Activated T-cell treated with anti-CD3 and anti-CD28 coated beads, Interleukin-2, amount 50 U/mL, for 1 hour (primary cell): ENCODE measurements at regions not wholly inside any gene's neighbourhood (a gene's known extent, or its start where the extent isn't known, plus 50 kb on each side); places are given as distances from the start of the nearest gene placed in this dataset.
"Not testable (repeated sequence)": the region's sequence is repeated elsewhere in the genome, so short reads cannot be mapped to it uniquely, and the experiment has no call there.

Experiments used
- DNase-seq: peaks from one replicate; pipeline ENCODE4 v3.0.0-alpha.2; 2020

DNA sequence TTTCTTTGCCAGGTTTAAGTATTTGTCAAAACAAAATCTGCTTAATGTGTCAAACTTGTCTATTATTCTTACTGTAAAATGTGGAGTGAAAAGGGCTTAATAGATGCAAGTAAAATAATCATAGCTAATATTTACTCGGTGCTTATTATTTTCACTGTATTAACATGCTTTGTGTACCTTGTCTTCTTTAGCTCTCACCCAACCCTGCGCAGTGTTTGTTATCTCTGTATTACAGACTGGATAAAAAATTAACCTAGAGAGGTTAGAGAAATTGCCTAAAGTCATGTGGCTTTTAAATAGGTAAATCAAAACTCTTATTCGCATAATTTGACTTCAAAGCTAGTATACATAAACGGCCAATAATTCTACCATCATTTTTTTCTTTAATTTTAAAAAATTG, 1864.8 kb downstream of the MAT2B start:
- DNase-seq: no peak

DNA sequence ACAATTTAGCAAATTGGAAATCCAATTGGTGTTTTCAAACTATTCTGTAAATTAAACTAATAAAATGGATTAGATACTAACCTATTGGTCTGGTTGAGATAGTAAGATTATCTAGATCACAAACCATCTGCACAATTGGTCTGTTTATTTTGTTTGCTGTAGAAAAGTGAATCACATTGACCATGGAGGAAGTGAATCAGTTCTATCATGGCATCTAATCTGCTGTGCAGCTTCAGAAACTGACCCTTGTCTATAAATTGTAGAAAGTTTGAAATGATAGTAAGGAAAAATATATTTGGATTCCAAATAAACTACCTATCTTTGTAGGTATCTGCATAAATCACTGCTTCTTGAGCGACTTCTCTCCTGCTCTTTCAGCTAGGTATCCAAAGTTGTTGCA, 1865.4 kb downstream of the MAT2B start:
- no peak for DNase-seq

DNA sequence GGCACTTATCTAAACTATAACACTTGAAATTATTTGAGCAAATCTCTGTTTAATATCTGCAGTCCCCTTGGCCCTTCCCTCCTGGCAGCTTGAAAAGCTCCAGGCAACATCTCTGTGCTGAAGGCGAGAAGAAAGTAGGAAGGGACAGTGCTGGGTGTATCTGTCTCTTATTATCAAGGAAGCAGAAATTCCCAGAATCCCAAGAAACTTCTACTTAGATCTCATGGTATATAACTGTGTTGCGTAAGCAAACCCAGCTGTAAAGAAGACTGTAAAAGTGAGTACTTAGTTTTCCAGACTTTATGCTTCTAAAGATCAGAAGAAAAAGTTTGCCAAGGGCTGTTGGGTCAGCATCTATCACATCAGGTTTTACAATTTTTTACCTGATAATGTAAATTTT, 1869.8 kb downstream of the MAT2B start:
- no peak for DNase-seq

- DNase-seq: no peak
Measured at GRCh38 chr5:165393839-165394238, 1888.4 kb downstream of the MAT2B start.

DNA sequence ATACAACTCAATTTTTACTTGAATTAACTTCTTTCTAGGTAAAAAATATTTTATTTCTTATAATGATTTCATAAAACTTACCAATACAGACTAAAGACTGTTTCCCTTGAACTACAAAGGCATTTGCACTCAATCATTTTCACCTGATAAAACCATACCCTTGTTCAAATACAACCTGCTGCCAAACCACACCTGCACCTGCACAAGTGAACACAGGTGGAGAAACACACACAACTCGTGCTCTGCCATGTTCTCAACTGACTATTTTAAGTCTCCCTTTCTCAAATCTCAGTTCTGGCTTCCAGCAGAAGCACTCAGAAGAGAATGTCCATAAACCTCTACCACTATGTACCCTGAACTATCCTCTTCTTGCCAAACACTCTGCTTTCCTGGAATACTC, 1892.1 kb downstream of the MAT2B start:
- DNase-seq: no peak

DNA sequence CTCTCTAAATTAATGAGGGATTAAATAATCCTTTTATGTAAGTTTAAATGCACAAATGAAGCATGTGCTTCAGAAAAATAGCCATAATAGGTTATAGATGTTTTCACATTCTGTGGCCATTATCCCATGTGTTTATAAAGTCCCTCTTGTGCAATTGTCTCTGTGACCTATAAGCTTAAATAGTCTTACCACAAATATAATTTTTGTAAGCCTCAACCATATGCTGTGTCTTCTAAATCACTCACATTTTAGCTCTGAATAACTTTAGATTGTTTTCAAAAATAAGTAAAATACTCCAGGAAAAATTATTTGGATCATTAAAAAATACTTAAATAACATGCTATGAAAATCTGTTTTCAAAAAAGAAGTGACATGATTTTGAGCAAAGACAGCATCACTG, 1894.7 kb downstream of the MAT2B start:
- DNase-seq: no peak

DNA sequence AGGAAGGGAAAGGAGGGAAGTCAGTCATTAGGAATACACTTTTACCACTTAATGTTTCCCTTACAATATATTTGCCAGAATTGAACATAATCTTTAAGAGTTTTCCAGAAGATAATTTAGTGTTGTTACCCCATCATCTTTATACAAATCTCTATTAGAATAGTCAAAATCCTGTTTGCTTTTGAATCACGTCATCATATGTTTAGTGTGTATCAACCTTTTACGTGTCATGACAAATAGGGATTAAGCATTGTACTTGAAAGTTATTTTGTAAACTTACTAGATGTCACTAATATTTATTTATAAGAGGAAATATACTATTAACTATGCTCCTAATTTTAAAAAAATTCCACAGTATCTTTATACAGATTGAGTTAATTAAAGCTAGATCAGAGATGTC, 1899.5 kb downstream of the MAT2B start:
- no peak for DNase-seq

DNA sequence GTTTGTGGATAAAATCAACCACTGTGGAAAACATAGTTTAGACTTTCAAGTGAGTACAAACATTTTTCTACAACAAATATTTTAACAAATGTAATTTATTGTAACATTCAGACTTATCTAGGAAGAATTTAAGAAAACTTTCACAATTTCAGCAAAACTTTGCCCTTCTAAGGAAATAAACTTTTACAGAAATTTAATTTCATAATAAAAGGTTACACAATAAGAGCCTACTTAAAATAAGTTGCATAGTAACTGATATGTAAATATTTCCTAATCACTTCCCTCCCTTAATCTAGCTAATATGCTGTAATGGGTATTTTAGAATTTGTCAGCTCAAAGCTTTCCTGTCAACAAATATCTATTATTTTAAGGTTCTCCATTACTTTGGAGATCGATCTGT, 1899.9 kb downstream of the MAT2B start:
- no peak for DNase-seq

DNA sequence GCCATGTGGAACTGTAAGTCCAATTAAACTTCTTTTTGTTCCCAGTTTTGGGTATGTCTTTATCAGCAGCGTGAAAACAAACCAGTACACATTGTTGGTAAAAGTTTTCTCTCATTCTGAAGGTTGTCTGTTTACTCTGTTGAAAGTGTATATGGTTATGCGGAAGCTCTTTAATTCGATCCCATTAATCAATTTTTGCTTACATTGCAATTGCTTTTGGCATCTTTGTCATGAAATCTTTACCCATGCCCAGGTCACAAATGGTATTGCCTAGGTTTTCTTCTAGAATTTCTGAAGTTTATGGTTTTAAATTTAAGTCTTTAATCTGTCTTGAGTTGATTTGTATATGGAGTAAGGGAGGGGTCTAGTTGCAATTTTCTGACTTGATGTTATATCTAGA, 1901.9 kb downstream of the MAT2B start:
- DNase-seq: no peak

GRCh38 chr5:165410476-165410875, 1905.1 kb downstream of the MAT2B start:
- no peak for DNase-seq

DNA sequence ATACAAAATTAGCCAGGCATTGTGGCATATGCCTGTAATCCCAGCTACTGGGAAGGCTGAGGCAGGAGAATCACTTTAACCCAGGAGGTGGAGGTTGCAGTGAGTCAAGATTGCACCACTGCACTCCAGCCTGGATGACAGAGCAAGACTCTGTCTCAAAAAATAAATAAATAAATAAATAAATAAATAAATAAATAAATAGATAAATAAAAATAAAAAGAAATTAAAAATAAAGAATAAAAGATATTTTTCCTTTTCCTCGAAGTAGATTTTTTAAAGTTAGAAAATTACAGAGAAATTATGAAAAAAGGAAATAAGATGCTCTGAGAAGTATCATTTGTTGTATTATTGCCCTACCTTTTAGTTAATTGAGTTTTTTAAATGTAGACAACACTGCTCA, 1906.1 kb downstream of the MAT2B start:
- DNase-seq: not testable (repeated sequence)

DNA sequence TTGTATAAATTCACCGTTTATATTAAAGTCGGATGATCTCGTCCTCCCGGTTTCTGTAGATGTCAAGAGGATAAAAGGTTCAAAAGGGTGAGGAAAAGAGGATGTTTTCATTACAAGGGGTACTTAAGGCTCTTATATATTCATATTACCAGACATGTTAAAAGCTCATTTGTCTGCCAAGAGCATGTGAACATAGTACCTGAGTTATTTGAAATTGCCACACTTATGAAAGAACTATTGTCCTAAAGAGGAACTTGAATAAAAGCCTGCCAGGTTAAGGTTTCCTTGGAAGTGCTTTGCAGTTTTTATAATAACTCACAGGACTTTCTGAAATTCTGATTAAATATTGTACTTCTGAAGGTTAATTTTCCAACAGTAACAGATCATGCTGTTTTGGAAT, 1915.1 kb downstream of the MAT2B start:
- DNase-seq: no peak

GRCh38 chr5:165423697-165424299, 1918.4 kb downstream of the MAT2B start:
- no peak for DNase-seq

- no peak for DNase-seq
Measured at GRCh38 chr5:165425594-165425993, 1920.2 kb downstream of the MAT2B start.

- no peak for DNase-seq
Measured at GRCh38 chr5:165448753-165449152, 1943.3 kb downstream of the MAT2B start.

DNA sequence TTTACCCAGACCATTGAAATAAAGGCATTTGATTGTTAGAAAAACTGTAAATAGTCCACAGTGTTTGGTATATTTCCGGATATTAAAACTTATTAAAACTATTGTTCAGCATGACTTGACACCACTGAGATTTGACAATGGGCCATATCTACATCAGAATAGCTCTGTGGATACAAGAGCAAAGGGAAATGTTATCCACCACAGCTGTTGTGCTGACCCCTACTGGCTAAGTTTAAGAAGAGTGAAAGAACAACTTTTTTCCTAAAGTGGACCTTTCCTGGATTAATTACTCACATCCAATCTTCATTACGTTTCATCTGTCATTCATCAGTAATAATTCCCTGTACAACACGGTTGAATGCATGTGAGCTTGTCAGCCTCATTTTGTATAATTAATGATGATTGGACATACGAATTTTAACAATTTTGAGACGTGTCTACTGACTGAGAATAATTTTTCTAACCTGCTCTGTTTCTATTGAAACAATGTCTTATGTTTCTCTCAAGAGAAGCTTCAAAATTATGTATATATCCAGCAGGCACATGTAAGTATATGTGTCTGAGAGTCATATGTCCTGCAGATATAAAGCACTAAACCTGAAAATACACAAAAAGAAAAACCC, 1952.6 kb downstream of the MAT2B start:
- DNase-seq: no peak

DNA sequence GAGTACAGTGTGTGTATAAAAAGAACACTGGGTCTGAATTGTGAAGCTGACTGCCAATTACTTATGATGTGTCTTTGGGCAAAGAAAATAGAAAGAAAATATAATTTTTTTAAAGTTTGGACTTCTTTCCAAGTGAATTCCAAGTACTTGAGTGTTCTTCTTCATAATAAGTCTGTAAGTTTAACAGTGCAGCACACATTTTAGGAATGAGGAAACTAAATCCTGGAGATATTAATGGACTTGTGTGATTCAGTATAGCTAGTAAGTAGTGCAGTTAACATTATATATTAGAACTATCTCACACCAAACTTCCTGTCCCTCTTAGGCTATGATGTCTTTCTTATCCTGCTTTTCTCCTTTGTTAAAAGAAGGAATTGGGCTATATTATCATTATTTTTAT, 1953.8 kb downstream of the MAT2B start:
- DNase-seq: no peak

- no peak for DNase-seq
Measured at GRCh38 chr5:165460911-165461310, 1955.5 kb downstream of the MAT2B start.

DNA sequence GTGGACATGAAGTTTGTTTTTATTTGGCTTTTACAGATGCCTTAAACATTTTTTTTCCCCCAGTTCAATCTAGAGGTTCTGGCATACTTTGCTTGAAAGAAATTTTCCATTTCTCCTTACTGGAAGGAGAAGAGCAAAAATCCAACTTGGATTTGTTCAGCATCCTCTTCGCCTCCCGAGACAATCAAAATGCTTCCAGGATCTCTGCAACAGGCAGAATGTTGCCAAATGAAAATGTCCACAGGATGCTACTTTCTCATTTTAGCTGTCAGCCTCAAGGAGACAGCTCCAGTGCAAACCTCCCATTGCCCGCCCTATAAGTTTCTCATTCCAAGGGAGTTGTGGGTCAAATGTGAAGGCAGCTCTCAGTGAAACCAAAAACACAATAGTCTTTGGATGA, 1972.1 kb downstream of the MAT2B start:
- no peak for DNase-seq

DNA sequence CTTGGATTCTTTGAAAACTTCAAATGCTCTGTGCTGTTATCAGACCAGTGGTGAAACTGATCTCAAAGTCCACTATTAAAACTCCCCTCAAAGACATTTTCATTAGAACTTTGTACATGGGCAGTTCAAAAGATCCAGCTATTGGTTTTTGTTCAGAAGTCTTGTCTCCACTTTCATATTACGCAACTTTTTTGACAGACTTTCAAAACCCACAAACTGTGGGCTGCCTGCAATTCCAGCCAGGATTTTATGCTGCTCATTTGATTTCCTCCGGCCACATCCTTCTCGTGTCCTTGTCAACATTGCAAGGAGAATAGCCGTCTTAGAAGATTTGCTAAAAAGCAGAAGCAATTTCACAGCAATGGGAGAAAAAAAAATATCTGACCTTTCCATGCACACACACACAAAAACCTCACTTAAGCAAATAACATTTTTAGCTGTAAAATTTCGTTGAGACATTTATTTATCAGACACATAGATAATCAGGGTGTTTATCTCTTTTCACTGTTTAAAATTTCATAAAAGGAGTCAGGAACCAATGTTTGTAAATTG, 1990.5 kb downstream of the MAT2B start:
- DNase-seq: no peak

GRCh38 chr5:165497707-165498106, 1992.3 kb downstream of the MAT2B start:
- DNase-seq: no peak

DNA sequence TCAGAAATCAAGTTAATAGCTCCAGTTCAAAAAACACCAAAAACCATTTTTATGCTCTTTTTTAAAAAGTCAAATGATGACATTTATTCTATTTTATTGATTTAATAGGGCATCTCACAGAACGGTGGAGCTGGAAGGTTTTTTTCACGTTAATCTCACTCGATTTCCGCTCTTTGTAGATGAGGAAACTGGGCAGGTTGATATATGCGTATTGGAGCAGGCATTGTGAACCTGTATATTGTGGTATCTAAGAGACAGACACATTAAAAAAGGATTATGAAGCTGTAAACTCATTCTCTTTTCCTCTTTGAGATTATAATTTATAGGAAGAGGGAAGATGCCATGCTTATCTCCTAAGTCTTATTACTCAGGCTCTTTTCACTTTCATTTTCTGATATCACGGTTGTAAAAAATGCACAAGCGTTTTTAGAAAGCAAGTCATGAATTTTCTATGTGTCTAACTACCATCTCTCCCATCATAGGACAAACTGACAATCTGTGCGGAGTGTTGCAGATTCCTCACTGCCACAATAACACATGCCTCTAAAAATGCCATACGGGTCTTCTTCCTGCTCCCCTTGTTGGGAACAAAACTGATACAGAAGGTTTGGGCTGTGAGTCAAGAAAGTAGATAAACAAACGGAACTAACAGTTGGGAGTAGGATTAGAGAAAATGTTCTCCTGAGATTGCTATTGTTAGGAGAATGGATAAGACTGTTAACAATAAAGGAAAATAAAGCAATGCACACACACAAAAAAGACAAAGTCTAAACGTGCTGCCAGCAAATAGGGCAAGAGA, 1997.7 kb downstream of the MAT2B start:
- no peak for DNase-seq

- no peak for DNase-seq
Measured at GRCh38 chr5:165504674-165505073, 1999.3 kb downstream of the MAT2B start.

DNA sequence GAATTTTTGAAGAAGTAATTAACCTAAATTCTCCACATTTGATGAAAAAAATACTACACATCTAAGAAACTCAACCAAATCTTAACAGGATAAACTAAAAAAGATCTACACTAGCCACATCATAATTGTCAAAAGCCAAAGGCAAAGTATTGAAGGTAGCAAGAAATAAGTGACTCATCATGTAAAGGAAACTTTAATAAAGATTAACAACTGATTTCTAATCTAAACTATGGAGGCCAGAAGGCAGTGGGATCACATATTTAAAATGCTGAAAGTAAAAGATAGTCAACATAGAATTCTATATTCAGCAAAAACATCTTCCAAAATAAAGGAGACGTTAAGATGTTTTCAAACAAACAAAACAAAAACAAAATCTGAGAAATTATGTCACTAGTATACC, 2002.9 kb downstream of the MAT2B start:
- no peak for DNase-seq
